NCI-H69 (cell line): ENCODE measurements at regions not wholly inside any gene's neighbourhood (a gene's known extent, or its start where the extent isn't known, plus 50 kb on each side); places are given as distances from the start of the nearest gene placed in this dataset.

ENCODE experiments used
- DNase-seq: peaks from one replicate; lab custom pipeline; 2025; lab: John Stamatoyannopoulos, UW

GRCh38 chr4:55175779-55176231 is 50.4 kb upstream of the KDR start:
- DNase-seq: no peak

GRCh38 chr4:55176497-55176896 is 51.1 kb upstream of the KDR start:
- no peak for DNase-seq

GRCh38 chr4:55177461-55177860 is 52.1 kb upstream of the KDR start:
- DNase-seq: no peak

GRCh38 chr4:55178226-55179005 is 53.0 kb upstream of the KDR start:
- no peak for DNase-seq

GRCh38 chr4:55181010-55182005 is 55.9 kb upstream of the KDR start:
- DNase-seq: no peak

- DNase-seq: no peak
These were observed 58.7 kb upstream of the KDR start for GRCh38 chr4:55183926-55184599.

- peak; percentile 52 for DNase-seq
These were observed 59.5 kb upstream of the KDR start for GRCh38 chr4:55184600-55185523.

GRCh38 chr4:55186123-55186522 is 60.7 kb upstream of the KDR start:
- no peak for DNase-seq

GRCh38 chr4:55186700-55187099 is 61.3 kb upstream of the KDR start:
- no peak for DNase-seq

GRCh38 chr4:55214172-55214571 is 88.8 kb upstream of the KDR start:
- DNase-seq: no peak

- DNase-seq: no peak
These were observed 89.7 kb upstream of the KDR start for GRCh38 chr4:55215087-55215486.

GRCh38 chr4:55216863-55217635 is 91.7 kb upstream of the KDR start:
- no peak for DNase-seq

- no peak for DNase-seq
These were observed 92.6 kb upstream of the KDR start for GRCh38 chr4:55218041-55218440.

GRCh38 chr4:55237839-55238238 is 108.2 kb upstream of the SRD5A3 start:
- no peak for DNase-seq

GRCh38 chr4:55238407-55238806 is 107.6 kb upstream of the SRD5A3 start:
- DNase-seq: no peak

GRCh38 chr4:55241461-55241860 is 104.6 kb upstream of the SRD5A3 start:
- no peak for DNase-seq

GRCh38 chr4:55242506-55242905 is 103.5 kb upstream of the SRD5A3 start:
- DNase-seq: no peak

GRCh38 chr4:55247521-55247920 is 98.5 kb upstream of the SRD5A3 start:
- DNase-seq: no peak

- no peak for DNase-seq
These were observed 97.3 kb upstream of the SRD5A3 start for GRCh38 chr4:55248756-55249155.

- DNase-seq: no peak
These were observed 96.6 kb upstream of the SRD5A3 start for GRCh38 chr4:55249476-55249875.
